ENCODE measurements at regions not wholly inside any gene's neighbourhood (a gene's known extent, or its start where the extent isn't known, plus 50 kb on each side); places are given as distances from the start of the nearest gene placed in this dataset.

DNA sequence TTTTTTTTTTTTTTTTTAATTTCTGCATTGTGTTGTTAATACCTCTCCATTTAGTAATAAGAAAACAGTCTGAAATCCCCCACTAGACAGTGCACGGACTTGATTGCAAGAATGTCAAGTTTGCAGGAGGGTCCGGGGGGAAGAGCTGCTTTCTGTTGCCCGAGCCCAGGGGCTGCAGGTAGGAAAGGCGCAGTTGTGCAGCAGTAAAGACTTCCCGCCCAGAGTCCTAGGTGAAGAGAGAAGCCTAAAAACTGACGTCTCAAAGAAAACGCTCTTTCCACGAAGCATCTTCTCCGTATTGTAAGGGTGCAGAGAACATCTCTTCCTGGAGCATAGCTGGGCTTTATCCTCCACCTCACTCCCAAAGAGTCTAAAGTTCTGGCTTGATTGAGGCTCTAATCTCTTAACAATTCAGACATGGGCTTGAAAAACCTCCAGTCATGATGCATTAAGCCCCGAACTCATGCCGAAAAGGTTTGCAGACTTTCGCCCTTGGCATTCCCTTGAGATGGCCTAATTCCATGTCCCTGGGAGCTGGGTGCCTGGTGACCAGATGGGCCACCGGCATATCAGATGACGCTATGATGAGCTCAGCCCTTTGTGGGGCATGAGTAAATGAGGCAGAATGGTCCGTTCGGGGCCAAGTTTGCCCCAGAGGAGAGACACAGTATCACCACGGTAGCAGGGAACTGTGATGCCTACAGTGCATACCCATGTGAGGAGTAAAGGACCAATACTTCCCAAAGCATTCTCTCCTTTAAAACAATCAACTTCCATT lies 436.2 kb upstream of the ZFHX3 start (continued):
- TF ChIP-seq, protein P1, sequence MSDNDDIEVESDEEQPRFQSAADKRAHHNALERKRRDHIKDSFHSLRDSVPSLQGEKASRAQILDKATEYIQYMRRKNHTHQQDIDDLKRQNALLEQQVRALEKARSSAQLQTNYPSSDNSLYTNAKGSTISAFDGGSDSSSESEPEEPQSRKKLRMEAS (IDR thresholded peaks at IDR 0.05; ENCODE audit: low read depth, low read length) = no peak
- TF ChIP-seq NRF1 (conservative IDR thresholded peaks at IDR 0.05; ENCODE audit: low read depth, low read length) = no peak

DNA sequence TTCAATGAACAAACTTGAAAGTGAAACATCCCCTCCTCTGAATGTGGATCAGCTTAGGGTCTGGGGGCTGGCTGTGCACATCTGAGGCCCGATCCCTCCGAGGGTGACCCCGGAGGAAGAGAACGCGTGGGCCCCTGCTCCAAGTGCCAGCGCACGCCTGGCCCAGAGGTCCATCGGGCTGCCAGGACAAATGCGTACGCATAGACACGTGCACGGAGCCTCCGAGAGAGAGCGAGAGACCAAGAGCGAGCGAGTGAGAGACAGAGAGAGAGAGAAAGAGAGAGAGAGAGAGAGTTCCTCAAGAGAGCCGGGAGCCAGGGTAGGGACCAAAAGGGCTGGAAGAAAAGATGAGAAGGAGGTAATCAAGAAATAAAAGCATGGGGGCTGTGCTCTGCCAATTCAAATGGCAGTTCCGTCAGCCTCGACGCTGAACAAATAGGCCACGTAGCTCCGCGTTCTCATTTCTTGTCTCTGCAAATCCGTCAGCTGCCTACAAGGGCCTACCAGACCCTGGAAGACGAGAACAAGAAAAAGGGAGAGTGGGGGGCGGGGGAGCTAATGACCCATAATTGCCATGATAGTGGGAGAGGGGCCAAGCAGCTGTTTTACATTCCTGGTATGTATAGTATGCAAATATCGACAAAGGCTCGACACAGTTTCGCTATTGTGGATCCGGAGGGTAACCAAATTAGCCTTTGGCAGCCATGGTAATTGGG lies 435.3 kb upstream of the ZFHX3 start:
- intact Hi-C loops (cut with micrococcal nuclease; ENCODE audit: unreplicated experiment) (no loop called here), in situ Hi-C loops (cut with MboI) (no loop called here)
- no peak for TF ChIP-seq ZBED1 (IDR thresholded peaks at IDR 0.05; ENCODE audit: borderline replicate concordance)
- TF ChIP-seq IKZF1 (conservative IDR thresholded peaks at IDR 0.05) = no peak
- no peak for TF ChIP-seq MEF2B (IDR thresholded peaks at IDR 0.05; ENCODE audit: partially characterized antibody, poor library complexity, severe bottlenecking)
- TF ChIP-seq ZNF207 (IDR thresholded peaks at IDR 0.05; ENCODE audit: borderline replicate concordance) = no peak
- no peak for TF ChIP-seq SP1 (IDR thresholded peaks at IDR 0.05; ENCODE audit: low read depth, low read length)
- TF ChIP-seq ZNF384 (IDR thresholded peaks at IDR 0.05; ENCODE audit: borderline replicate concordance, low read depth, low read length) = no peak
- TF ChIP-seq, protein P2, sequence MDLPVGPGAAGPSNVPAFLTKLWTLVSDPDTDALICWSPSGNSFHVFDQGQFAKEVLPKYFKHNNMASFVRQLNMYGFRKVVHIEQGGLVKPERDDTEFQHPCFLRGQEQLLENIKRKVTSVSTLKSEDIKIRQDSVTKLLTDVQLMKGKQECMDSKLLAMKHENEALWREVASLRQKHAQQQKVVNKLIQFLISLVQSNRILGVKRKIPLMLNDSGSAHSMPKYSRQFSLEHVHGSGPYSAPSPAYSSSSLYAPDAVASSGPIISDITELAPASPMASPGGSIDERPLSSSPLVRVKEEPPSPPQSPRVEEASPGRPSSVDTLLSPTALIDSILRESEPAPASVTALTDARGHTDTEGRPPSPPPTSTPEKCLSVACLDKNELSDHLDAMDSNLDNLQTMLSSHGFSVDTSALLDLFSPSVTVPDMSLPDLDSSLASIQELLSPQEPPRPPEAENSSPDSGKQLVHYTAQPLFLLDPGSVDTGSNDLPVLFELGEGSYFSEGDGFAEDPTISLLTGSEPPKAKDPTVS (IDR thresholded peaks at IDR 0.05; ENCODE audit: low read depth, low read length) = no peak
- TF ChIP-seq KAT2A (conservative IDR thresholded peaks at IDR 0.05; ENCODE audit: control insufficient read depth, low read depth, low read length) = no peak
- H3K9me3 ChIP-seq (replicated peaks; ENCODE audit: control insufficient read depth, insufficient read depth, low read length) = no peaks in the 10 kb centered on the region
- H4K20me1 ChIP-seq (ENCODE audit: control insufficient read depth, insufficient read depth) = no peaks in the 10 kb centered on the region
- no peaks in the 10 kb centered on the region for H3K4me1 ChIP-seq (ENCODE audit: control insufficient read depth, insufficient read depth, low read length)
- SMC1A ChIA-PET (ENCODE audit: uncharacterized antibody, unreplicated experiment) = no interaction called here
- FAIRE-seq = no peak
- H3K4me2 ChIP-seq (ENCODE audit: control insufficient read depth, insufficient read depth) = no peak overlapping the region
- no peak overlapping the region for H3K4me3 ChIP-seq
- POLR2A ChIA-PET = no interaction called here
- WGBS (ENCODE audit: insufficient coverage, insufficient replicate concordance, low lambda C conversion rate, missing lambda C conversion rate) = 71% methylated on average over 29 of the region's 30 CpGs
- H3K27me3 ChIP-seq (replicated peaks in 1 of 2; ENCODE audit: control insufficient read depth in 2 of 2, insufficient read depth in 2 of 2, low read length in 1 of 2) = no peaks in the 10 kb centered on the region
- H2AFZ ChIP-seq (ENCODE audit: control insufficient read depth, low read depth, low read length) = no peak overlapping the region
- H3K27ac ChIP-seq (ENCODE audit: control insufficient read depth, insufficient read depth) = no peak overlapping the region
- ATAC-seq = no peak
- no peaks in the 10 kb centered on the region for H3K79me2 ChIP-seq (ENCODE audit: control insufficient read depth, insufficient read depth, low read length)
- DNase-seq (ENCODE audit: low read depth, low spot score) = no peak
- no peaks in the 10 kb centered on the region for H3K36me3 ChIP-seq (ENCODE audit: control insufficient read depth in 2 of 2, insufficient read depth in 2 of 2, low read length in 1 of 2)
- CTCF ChIA-PET = interaction anchor here (0.9 kb wide), 1 partner anchor 9 kb away, joined by 3 read pairs; no protein-coding TSS in a partner anchor
- H3K9ac ChIP-seq (ENCODE audit: control insufficient read depth, insufficient read depth, low read length) = no peak overlapping the region
- RAD21 ChIA-PET (ENCODE audit: unreplicated experiment) = no interaction called here
- BruUV-seq (replicated peaks) = no TSS peak
